HG03280 (cell line): ENCODE measurements at regions not wholly inside any gene's neighbourhood (a gene's known extent, or its start where the extent isn't known, plus 50 kb on each side); places are given as distances from the start of the nearest gene placed in this dataset.
"Not testable (repeated sequence)": the region's sequence is repeated elsewhere in the genome, so short reads cannot be mapped to it uniquely, and the experiment has no call there.

Experiments used
- ATAC-seq: cut with Tn5 transposase; IDR thresholded peaks from one replicate; pipeline ENCODE4 v1.9.1; 2021; ENCODE audit warnings: mild to moderate bottlenecking, moderate library complexity; ENCODE audit not compliant: unreplicated experiment

GRCh38 chr4:1589098-1589497, 95.0 kb downstream of the FAM53A start:
- ATAC-seq = no peak

GRCh38 chr4:1588306-1588705, 95.8 kb downstream of the FAM53A start:
- no peak for ATAC-seq

GRCh38 chr4:1584498-1584897, 99.6 kb downstream of the FAM53A start:
- ATAC-seq = no peak

DNA sequence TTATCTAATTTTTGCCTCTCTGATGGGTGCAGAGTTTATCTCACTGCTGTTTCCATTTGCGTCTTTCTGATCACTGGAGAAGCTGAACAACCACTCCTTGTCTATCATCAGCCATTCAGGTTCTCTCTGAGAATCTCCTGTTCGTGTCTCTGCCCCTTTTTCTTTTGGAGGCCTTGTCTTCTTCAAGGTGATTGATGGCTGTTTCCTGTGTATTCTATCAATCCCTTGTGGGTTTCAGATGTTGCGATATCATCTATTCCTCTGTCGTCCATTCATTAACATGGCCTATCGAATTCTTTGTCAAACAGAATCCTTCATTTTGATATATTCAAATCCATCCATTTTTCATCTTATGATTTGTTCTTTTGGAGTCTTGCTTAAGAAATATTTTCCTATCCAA, 100.3 kb downstream of the FAM53A start:
- ATAC-seq = no peak

DNA sequence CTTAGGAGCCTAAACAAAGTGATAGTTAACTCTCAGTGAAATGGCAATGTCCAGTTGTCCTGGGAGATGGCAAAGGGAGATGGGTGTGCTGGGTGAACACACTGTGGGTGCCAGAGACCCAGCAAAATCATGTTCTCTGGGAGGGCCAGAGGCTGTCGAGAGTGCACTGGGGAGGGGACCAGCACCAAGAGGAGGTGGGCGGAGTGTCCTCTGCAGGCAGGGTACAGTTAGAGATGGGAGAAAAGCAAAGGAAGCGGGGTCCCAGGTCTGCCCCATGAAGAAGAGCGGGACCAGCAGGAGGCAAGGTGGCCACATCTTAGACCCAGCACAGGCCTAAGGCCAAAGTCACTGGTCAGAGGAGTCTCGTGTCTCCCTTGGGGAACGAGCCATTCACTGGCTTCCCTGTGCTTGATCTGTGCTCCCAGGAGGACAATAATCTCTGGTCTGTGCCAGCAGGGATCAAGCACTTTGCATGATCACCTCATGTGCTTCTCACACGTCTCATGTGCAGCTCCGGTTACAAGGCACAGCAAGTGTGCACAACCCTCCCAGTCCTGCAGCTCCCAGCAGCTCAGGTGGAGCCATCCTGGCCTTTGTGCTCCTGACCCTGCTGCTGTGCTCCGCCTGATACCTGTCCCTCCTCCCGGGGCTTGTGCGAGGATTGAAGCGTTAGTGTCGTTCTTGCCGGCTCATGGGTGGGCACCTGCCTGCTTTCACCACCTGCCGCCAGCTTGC, 100.9 kb downstream of the FAM53A start:
- ATAC-seq = no peak

GRCh38 chr4:1582227-1582626, 101.9 kb downstream of the FAM53A start:
- ATAC-seq = no peak

DNA sequence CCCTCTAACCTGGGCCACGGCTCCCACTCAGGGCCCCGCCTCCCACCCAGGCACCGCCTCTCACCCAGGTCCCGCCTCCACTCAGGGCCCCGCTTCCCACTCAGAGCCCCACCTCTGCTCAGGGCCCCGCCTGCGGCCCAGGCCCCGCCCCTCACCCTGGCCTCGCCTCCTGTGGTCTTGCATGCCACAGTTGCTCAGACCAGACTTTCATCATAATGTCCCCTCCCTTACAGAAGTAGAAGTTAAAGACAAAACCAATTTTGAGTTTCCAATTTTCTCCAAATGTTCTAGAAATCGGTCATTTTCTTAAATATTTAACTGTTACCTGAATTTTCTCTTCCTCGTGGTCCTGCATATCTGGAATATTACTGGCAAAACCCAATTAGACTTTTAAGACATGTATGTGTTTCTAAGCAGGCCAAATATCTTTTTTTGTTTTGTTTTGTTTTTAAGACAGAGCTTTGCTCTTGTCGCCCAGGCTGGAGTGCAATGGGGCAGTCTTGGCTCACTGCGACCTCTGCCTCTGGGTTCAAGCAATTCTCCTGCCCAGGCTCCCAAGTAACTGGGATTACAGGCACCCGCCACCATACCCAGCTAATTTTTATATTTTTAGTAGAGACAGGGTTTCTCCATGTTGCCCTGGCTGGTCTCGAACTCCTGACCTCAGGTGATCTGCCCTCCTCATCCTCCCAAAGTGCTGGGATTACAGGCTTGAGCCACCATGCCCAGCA, 102.8 kb downstream of the FAM53A start:
- ATAC-seq = peak; percentile 74

GRCh38 chr4:1580692-1581012, 103.5 kb downstream of the FAM53A start:
- not testable (repeated sequence) for ATAC-seq

DNA sequence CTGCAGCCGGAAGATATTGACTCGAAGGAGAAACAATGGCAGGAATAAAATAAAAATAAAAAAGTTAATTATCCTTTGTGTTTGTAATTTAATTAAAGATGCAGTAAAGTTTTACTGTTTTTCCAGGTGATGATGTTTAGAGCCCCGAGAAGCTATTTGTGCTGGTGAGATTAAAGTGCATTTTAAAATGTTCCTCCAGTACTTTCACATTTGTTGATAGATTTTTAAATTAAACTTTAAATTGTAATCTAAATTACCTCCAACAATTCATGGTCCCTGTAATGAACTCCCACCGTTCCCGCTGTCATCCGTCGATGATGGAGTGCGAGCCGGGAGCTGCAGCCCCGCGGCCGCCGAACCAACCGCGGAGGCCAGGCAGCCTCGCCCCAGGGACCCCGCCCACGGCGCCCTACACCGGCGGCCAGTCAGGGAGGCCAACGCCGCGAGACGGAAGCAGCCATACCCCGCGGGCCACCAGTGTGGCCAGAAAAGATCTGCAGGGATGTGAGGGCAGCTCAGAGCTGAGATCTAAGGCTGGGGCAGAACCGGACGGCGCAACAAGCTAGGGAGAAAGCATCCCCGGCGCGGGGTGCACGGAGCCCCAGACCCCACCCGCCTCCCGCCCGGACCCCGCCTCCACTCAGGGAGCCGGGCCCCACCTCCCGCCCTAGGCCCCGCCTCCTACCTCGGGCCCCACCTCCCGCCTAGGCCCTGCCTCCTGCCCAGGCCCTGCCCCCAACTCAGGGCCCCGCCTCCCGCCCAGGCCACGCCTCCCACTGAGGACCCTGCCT, 104.0 kb downstream of the FAM53A start:
- peak; percentile 63 for ATAC-seq

GRCh38 chr4:1579001-1579900, 104.9 kb downstream of the FAM53A start:
- no peak for ATAC-seq

DNA sequence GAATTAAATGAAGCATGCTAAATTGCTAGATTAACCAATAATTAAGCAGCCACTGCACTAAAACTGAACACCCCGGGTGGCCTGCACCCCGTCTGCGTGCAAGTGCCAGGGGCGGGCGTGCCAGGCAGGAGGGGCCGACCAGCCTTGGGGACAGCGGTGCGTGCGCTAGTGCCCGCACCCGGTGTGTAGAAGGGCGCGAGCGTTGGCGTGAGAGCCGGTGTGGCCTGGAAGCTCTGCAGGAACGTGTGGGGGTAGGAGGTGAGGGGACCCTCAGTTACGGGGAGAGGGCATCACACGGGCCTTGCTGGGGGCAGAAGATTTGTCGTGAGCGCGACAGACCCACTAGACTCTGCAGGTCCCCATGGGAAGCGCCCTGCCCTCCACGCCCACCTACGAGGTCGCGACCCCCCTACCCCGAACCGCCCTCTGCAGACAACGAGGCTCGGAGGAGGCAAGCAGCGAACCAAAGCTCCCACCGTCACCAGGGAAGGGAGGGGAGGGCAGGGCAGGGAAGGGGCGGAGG, 105.8 kb downstream of the FAM53A start:
- ATAC-seq = no peak

DNA sequence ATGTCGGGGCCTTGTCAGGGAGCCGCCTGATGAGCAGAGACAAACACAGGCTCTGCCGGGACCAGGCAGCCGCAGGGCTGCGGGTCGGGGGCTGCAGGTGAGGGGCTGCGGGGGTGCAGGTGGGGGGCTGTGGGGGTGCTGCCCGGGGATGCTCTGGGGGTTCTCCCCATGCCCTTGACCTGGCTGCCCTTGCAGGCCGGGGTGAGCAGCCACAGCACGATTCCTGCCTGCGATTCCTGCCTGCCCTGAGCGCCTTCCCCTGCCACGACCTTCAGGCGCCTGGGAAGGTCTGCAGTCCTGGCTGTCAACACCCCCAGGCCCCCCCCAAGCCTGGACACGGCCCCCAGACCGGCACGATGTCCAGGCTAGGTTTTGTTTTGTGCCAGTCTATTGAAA, 106.3 kb downstream of the FAM53A start:
- no peak for ATAC-seq

GRCh38 chr4:1576961-1577821, 106.9 kb downstream of the FAM53A start:
- ATAC-seq = no peak

GRCh38 chr4:1576304-1576960, 107.7 kb downstream of the FAM53A start:
- ATAC-seq = no peak

DNA sequence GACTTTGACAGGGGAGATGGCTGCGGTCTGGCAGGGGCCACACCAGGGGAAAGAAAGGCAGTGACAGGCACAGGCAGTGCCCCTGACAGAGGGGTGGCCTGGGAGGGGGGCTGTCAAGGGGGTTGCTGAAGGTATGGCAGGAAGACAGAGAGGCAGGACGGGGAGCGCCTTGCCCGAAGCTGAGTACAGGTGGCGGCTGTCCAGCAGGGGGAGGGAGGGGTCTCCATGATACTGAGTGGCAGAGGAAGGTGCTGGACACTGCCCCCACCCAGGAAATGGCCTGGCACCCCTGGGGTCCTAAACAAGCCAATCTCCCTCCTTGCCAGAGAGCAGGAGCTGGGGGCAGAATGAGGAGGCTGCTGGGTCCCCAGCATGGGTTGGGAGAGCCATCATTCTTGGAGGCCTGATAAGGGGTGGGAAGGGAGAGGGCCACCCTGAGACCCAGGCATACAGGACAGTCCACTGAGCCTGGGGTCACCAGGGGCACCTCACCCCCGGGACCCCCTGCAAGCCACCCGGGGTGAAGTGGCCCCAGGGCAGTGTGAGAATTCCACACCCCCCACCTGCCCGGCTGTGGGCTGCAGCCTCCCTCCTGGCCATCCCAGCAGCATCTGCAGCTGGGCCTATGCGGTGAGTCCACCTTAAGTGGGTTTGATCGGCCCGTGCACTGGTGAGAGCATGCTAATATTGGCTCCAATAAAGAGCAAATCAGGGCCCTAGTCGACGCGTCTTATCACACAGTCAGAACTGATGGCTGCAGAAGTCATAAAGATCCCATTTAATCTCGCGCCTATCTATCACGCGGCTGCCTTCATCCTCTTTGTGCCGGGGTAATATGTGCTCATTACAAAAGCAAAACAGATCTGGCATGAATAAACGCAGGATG, 108.5 kb downstream of the FAM53A start:
- no peak for ATAC-seq

DNA sequence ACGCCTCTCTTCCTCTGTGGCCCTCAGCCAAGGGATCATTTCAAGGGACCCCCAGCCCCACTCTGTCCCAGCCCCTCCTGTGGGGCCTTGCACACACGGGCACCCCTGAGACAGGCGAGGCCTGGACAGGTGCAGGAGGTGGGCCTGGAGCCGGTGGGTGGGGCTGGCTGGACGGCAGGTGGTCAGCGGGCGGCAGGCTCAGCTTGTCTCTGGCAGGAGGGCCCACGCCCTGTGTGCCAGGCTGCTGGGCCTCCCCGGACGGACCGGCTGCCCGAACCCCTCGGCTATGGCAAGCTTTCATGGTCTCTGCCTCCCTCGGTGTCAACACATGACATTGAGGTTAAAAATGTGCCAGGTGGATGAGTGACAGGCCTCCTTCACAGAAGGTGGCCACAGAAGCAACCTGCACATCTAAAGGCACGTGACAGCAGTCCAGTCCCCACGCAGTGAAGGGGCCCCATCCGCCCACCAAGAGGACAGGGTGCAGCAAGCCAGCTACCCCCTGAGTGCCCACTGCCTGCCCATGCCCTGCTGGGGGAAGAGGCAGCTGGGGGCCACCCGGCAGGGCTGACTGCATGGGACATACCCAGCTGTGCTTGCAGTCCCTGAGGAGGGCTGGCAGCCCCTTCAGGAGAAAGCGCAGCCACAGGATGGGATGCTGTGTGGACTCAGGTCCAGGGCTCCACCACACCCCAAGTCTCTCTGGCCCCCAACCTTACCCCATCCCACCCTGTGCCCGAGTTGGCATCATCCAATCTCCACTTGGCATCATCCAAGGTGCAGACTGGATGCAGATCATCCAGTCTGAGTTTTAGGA, 109.3 kb downstream of the FAM53A start:
- ATAC-seq = no peak

GRCh38 chr4:1573830-1574459, 110.2 kb downstream of the FAM53A start:
- ATAC-seq = no peak
